HL-60 (cell line): ENCODE measurements at regions not wholly inside any gene's neighbourhood (a gene's known extent, or its start where the extent isn't known, plus 50 kb on each side); places are given as distances from the start of the nearest gene placed in this dataset.
"Not testable (repeated sequence)": the region's sequence is repeated elsewhere in the genome, so short reads cannot be mapped to it uniquely, and the experiment has no call there.

Source experiments
- POLR2AphosphoS5 ChIP-seq: IDR thresholded peaks from 2 replicates; pipeline ENCODE4 v1.6.1; 2012; ENCODE audit warnings: low read depth
- SPI1 ChIP-seq: IDR thresholded peaks from 2 replicates; pipeline ENCODE4 v1.6.1; 2012; ENCODE audit warnings: low read depth, mild to moderate bottlenecking, borderline replicate concordance
- TF ChIP-seq, protein P1 (sequence below): IDR thresholded peaks from one replicate; pipeline ENCODE4 v1.5.1; 2011; ENCODE audit warnings: low read length, control low read depth, inconsistent platforms; ENCODE audit not compliant: insufficient read depth

DNA sequence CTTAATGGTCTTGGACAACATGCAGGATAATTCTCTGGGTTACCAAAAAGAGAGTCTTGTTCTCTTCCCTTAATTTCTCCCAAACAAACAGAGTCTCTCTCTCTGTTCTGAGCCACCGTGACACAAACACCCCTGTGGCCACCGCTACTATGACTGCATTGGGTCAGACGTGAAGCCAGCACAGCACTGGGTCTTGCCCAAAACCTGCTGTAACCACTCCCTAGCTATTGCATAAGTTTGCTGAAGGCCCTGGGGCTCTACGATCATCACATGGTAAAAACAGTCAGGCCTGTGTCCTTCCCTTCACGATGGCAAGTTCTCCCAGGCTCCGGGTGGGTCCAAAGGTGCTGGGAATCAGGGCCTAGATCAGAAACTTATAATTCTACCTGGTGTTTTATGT, 117.1 kb downstream of the THSD1 start:
- TF ChIP-seq, protein P1, sequence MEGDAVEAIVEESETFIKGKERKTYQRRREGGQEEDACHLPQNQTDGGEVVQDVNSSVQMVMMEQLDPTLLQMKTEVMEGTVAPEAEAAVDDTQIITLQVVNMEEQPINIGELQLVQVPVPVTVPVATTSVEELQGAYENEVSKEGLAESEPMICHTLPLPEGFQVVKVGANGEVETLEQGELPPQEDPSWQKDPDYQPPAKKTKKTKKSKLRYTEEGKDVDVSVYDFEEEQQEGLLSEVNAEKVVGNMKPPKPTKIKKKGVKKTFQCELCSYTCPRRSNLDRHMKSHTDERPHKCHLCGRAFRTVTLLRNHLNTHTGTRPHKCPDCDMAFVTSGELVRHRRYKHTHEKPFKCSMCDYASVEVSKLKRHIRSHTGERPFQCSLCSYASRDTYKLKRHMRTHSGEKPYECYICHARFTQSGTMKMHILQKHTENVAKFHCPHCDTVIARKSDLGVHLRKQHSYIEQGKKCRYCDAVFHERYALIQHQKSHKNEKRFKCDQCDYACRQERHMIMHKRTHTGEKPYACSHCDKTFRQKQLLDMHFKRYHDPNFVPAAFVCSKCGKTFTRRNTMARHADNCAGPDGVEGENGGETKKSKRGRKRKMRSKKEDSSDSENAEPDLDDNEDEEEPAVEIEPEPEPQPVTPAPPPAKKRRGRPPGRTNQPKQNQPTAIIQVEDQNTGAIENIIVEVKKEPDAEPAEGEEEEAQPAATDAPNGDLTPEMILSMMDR, result not testable (repeated sequence)
- TF ChIP-seq POLR2AphosphoS5, SPI1: not testable (repeated sequence)
